DND-41 (cell line): ENCODE measurements at regions not wholly inside any gene's neighbourhood (a gene's known extent, or its start where the extent isn't known, plus 50 kb on each side); places are given as distances from the start of the nearest gene placed in this dataset.

Source experiments
- EZH2 ChIP-seq: IDR thresholded peaks from 3 replicates; pipeline ENCODE4 v1.6.1; 2012; ENCODE audit warnings: borderline replicate concordance, low read depth, mild to moderate bottlenecking, moderate library complexity, low read length, inconsistent platforms; ENCODE audit not compliant: severe bottlenecking
- TF ChIP-seq, protein P1 (sequence below): IDR thresholded peaks from 2 replicates; pipeline ENCODE4 v1.5.1; 2012; ENCODE audit warnings: borderline replicate concordance, low read length, moderate library complexity, mild to moderate bottlenecking; ENCODE audit not compliant: poor library complexity, severe bottlenecking; ENCODE audit errors: extremely low read depth

GRCh38 chr7:19970514-19970913 lies 197.1 kb upstream of the TMEM196 start:
- TF ChIP-seq, protein P1, sequence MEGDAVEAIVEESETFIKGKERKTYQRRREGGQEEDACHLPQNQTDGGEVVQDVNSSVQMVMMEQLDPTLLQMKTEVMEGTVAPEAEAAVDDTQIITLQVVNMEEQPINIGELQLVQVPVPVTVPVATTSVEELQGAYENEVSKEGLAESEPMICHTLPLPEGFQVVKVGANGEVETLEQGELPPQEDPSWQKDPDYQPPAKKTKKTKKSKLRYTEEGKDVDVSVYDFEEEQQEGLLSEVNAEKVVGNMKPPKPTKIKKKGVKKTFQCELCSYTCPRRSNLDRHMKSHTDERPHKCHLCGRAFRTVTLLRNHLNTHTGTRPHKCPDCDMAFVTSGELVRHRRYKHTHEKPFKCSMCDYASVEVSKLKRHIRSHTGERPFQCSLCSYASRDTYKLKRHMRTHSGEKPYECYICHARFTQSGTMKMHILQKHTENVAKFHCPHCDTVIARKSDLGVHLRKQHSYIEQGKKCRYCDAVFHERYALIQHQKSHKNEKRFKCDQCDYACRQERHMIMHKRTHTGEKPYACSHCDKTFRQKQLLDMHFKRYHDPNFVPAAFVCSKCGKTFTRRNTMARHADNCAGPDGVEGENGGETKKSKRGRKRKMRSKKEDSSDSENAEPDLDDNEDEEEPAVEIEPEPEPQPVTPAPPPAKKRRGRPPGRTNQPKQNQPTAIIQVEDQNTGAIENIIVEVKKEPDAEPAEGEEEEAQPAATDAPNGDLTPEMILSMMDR, result no peak
- TF ChIP-seq EZH2, result no peak
